ENCODE measurements at regions not wholly inside any gene's neighbourhood (a gene's known extent, or its start where the extent isn't known, plus 50 kb on each side); places are given as distances from the start of the nearest gene placed in this dataset.

GRCh38 chr7:38002689-38003088 is 82.2 kb downstream of the EPDR1 start:
- Histone ChIP-seq H3K27ac (no peak overlapping the region), H3K36me3 (replicated peaks) (no peaks in the 10 kb centered on the region), H3K27me3 (replicated peaks) (no peaks in the 10 kb centered on the region), H3K4me3 (ENCODE audit: low read depth, low read length) (no peak overlapping the region)
- DNase-seq, result no peak
- no peak for TF ChIP-seq CTCF (IDR thresholded peaks at IDR 0.05; ENCODE audit: low read depth, low read length, missing control alignments)
- in situ Hi-C loops (cut with HindIII; ENCODE audit: low pct_ligation_motif_present, low sequenced_read_pairs), result no loop called here

- no peak for DNase-seq
- in situ Hi-C loops (cut with HindIII; ENCODE audit: low pct_ligation_motif_present, low sequenced_read_pairs), result no loop called here
- TF ChIP-seq CTCF (IDR thresholded peaks at IDR 0.05; ENCODE audit: low read depth, low read length, missing control alignments), result no peak
- Histone ChIP-seq H3K27ac (no peak overlapping the region), H3K4me3 (ENCODE audit: low read depth, low read length) (no peak overlapping the region), H3K36me3 (replicated peaks) (no peaks in the 10 kb centered on the region), H3K27me3 (replicated peaks) (no peaks in the 10 kb centered on the region)
Observed at GRCh38 chr7:38006559-38006958, 86.1 kb downstream of the EPDR1 start.

GRCh38 chr7:38007096-38007495 is 86.7 kb downstream of the EPDR1 start:
- DNase-seq, result no peak
- Histone ChIP-seq H3K36me3 (replicated peaks) (no peaks in the 10 kb centered on the region), H3K4me3 (ENCODE audit: low read depth, low read length) (no peak overlapping the region), H3K27me3 (replicated peaks) (no peaks in the 10 kb centered on the region), H3K27ac (no peak overlapping the region)
- in situ Hi-C loops (cut with HindIII; ENCODE audit: low pct_ligation_motif_present, low sequenced_read_pairs), result no loop called here
- TF ChIP-seq CTCF (IDR thresholded peaks at IDR 0.05; ENCODE audit: low read depth, low read length, missing control alignments), result no peak

GRCh38 chr7:38013246-38013645 is 92.8 kb downstream of the EPDR1 start:
- no peak for DNase-seq
- Histone ChIP-seq H3K27ac (no peak overlapping the region), H3K36me3 (replicated peaks) (no peaks in the 10 kb centered on the region), H3K27me3 (replicated peaks) (no peaks in the 10 kb centered on the region), H3K4me3 (ENCODE audit: low read depth, low read length) (no peak overlapping the region)
- in situ Hi-C loops (cut with HindIII; ENCODE audit: low pct_ligation_motif_present, low sequenced_read_pairs), result no loop called here
- TF ChIP-seq CTCF (IDR thresholded peaks at IDR 0.05; ENCODE audit: low read depth, low read length, missing control alignments), result no peak

- Histone ChIP-seq H3K4me3 (ENCODE audit: low read depth, low read length) (no peak overlapping the region), H3K27ac (no peak overlapping the region), H3K27me3 (replicated peaks) (no peaks in the 10 kb centered on the region), H3K36me3 (replicated peaks) (no peaks in the 10 kb centered on the region)
- in situ Hi-C loops (cut with HindIII; ENCODE audit: low pct_ligation_motif_present, low sequenced_read_pairs), result no loop called here
- TF ChIP-seq CTCF (IDR thresholded peaks at IDR 0.05; ENCODE audit: low read depth, low read length, missing control alignments), result no peak
- DNase-seq, result no peak
Observed at GRCh38 chr7:38016567-38016966, 96.1 kb downstream of the EPDR1 start.

- no peak for TF ChIP-seq CTCF (IDR thresholded peaks at IDR 0.05; ENCODE audit: low read depth, low read length, missing control alignments)
- Histone ChIP-seq H3K4me3 (ENCODE audit: low read depth, low read length) (no peak overlapping the region), H3K36me3 (replicated peaks) (no peaks in the 10 kb centered on the region), H3K27me3 (replicated peaks) (no peaks in the 10 kb centered on the region), H3K27ac (no peak overlapping the region)
- DNase-seq, result no peak
- in situ Hi-C loops (cut with HindIII; ENCODE audit: low pct_ligation_motif_present, low sequenced_read_pairs), result no loop called here
Observed at GRCh38 chr7:38017320-38017719, 96.9 kb downstream of the EPDR1 start.

Measured in brain microvascular endothelial cell (primary cell).